HG03575 (cell line): ENCODE measurements at regions not wholly inside any gene's neighbourhood (a gene's known extent, or its start where the extent isn't known, plus 50 kb on each side); places are given as distances from the start of the nearest gene placed in this dataset.

Experiments
- ATAC-seq: cut with Tn5 transposase; IDR thresholded peaks from one replicate; pipeline ENCODE4 v1.9.1; 2021; ENCODE audit not compliant: unreplicated experiment, insufficient number of reproducible peaks, low FRiP score; ENCODE audit errors: extremely low read depth

DNA sequence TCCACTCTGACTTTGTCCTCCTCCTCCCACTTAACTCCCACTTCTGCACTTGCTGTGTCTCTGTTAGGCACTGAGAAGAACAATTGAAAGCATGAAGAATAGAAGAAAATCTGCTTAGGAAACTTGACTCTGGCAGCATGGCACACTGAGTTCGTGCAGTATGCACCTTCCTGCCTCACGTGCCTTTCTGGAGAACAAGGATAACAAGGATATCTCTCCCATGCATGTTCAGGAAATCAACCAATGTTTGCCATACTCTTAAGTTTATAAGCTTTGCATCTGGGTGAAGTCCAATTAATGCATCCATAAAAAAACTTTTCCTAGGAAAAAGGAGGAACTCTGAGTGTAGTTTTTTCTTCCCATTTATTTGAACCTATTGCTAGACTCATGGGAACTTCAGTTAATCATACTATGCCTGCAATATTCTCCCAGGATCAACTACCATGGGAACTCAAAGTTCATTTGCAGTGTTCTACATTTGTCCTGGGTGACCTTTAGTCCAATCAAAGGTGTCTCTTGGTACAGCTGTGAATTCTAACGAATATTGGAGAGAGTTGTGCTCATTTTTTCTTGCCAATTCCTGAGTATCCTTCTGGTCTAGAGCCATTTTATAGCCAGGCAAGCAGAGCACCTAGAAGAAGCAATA is 227.0 kb downstream of the ENC1 start:
- ATAC-seq, result no peak

- ATAC-seq, result no peak
Observed at GRCh38 chr5:74412066-74412465, 228.5 kb downstream of the ENC1 start.

- no peak for ATAC-seq
Observed at GRCh38 chr5:74409712-74410111, 230.8 kb downstream of the ENC1 start.

DNA sequence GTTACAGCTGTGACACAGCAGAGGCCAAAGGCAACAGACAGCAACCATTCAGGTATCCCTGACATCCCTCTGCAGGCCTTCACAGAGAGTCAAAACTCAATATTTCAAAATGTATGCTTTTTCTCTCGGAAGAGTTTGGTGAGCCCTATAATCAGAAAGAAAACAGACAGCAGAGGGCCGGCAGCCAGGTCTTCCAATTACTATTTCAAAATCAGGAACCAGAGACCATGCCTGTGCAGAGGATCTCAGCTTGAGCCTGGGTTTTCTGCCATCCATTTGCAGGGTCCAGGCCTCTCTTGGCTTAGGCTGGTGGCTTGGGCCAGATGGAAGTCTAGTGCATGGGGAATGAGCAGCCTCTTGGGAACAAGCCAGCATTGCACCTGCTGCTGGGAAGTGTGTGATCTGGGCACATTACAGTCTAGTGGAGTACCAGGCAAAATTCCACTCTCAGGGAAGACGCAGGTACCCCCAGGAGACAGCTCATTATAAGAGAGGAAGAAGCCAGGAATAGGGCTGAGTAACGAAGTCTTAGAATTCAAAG is 231.3 kb downstream of the ENC1 start:
- ATAC-seq, result no peak

DNA sequence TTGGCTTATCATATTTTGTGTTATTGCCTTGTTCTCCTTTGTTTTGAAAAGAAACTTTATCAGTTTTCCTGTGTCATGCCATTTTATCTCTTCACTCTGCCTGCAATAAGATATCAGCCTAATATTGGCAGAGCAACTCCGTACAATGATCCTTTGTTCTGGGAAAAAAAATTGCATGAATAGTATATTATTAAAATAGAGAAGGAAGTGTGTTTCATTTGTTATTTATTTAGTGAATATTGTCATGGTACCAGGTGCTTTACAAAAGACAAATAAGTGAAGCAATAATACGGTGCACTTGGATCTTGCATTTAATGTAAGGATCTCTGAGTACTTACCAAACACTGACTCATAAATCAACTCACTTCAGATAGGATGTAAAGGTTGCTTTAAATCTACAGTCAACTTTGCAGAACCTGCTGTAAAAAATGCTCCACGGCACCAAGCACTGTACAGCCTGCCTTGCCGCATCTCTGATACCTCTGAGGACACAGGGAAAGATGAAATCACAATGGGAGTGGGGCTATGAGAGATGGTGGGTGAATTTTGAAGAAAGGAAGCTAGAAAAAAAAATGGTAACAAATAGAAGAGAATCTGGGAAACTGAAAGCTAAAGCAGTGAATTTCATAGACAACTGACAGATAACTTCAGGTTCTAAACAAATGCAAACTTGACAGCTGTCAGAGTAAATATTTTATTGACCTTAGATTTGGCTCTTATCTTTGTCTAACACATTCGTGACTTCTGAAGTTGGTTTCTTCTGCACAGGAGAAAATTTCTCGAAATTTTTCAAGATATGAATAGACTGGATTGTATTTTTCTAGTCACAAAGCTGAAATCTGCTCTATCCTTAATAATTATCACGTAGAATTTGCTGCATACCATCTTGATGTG is 232.1 kb downstream of the ENC1 start:
- no peak for ATAC-seq

- no peak for ATAC-seq
Observed at GRCh38 chr5:74407701-74408100, 232.8 kb downstream of the ENC1 start.

GRCh38 chr5:74406844-74407243 is 233.7 kb downstream of the ENC1 start:
- ATAC-seq, result no peak

GRCh38 chr5:74405593-74405992 is 234.9 kb downstream of the ENC1 start:
- ATAC-seq, result no peak

- no peak for ATAC-seq
Observed at GRCh38 chr5:74404574-74405508, 235.7 kb downstream of the ENC1 start.

- no peak for ATAC-seq
Observed at GRCh38 chr5:74403771-74404170, 236.8 kb downstream of the ENC1 start.

DNA sequence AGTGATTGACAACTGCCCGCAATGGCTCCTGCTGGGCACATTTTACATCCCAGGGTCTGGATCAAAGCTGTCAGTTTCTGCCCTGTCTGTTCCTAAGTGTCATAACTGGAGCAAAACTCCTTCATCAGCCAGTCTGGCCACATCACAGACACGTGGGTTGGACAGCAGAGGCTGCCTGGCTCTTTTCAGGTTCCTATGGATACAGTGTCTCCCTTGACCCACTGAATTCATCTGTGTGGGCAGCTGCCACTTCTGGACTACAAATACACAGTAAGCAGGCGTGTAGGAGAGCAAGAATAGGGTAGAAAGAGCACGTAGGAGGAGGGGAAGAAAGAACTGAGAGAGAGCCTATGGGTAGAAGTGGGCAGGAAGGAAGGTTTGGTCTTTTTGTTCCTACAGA is 238.0 kb downstream of the ENC1 start:
- ATAC-seq, result no peak

- ATAC-seq, result no peak
Observed at GRCh38 chr5:74401946-74402320, 238.6 kb downstream of the ENC1 start.

DNA sequence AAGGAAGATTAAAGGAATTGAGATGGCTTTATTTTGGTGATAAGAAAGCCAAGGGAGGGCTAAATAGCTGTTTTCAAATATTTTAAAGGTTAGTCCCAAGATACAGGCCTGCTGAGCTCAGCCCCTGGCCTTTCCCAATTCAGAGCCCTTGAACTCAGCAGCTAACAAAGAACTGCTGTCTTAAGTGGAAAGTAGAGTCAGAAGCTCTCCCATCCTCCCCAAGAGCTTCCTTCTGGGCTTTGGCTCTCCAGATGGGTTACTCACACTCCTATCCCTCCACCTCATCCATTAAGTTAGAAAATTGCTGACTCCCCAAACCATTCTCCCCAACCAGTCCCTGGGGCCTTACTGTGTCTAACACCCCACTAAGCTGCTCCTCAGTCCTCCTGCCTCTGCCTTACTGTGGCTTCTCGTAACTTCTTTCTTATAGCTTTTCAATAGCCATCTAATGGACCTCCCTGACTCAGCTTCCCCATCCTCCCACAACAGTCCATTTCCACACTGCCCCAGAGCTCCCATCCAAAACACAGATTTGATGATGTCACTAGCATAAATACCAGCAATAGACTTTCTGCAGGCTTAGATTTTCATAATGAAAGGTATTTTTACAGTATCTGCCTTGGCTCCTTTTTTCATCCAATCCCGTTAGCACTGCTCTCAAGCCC is 239.1 kb downstream of the ENC1 start:
- no peak for ATAC-seq

DNA sequence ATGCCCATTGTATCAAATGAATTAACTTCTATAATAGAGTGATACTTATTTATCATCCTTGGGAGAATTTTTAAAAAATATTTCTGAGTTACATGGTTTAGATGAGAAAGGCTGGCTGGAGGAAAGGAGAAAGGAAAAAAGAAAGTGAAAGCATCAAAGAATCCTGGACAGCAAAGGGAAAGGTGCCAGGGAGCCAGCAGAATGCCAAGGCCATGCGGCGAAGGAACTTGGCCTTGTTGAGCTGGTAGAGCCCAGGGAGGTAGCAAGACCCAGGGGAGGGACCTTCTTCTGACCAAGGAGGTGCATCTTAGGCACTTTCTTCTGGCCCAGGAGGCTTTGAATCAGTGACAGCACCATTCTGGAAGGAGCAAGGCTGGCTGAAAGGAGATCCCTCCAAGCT is 240.5 kb downstream of the ENC1 start:
- ATAC-seq, result no peak

DNA sequence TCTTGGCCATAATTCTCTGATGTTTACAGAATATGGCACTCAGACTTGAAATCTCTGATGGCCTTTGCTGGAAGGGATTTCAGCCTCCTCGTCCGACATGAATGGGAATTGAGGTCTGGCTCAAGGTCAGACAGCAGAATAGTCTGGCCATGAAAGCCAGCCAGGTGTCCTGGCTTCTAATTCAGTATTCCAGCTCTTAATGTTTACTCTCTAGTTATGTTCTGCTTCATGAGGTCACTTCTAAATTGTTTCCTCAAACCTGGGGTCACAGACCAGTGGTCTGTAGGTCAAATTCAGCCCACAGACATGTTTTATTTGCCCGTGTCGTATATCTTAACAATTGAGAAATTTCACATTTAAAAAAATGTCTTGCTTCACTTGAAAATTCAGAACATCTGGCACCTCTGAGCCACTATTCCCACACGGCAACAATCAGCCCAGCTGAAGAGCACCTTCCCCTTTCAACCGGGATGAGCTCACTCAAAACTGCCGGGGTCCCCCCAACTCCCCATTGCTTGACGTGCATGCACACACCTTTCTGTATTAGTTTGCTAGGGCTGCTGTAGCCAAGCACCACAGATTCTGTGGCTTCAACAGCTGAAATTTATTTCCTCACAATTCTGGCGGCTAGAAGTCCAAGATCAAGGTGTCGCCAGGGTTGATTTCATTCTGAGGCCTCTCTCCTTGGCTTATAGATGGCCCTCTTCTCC is 243.5 kb downstream of the ENC1 start:
- no peak for ATAC-seq

GRCh38 chr5:74394916-74395880 is 245.3 kb downstream of the ENC1 start:
- no peak for ATAC-seq

DNA sequence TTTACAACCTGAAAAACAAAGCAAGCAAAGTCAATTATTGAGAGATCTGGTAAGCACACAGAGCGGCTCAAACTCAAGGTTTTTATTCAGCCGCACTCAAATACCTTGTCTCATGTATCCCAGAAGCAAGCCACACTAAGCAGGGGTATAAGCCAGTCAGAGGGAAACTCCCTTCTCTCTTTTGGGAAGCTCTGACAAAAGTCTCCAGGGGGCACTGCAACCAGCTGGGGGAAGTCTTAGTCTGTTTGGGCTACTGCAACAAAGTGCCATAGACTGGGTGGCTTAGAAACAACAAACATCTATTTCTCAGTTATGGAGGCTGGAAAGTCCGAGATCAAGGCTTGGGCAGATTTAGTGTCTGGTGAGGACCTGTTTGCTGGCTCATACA is 246.0 kb downstream of the ENC1 start:
- ATAC-seq, result no peak
